DMS114 treated with DMSO at 0.1 percent for 48 hours (cell line): ENCODE measurements at regions not wholly inside any gene's neighbourhood (a gene's known extent, or its start where the extent isn't known, plus 50 kb on each side); places are given as distances from the start of the nearest gene placed in this dataset.
"Not testable (repeated sequence)": the region's sequence is repeated elsewhere in the genome, so short reads cannot be mapped to it uniquely, and the experiment has no call there.

Experiments used
- DNase-seq: peaks from one replicate; lab custom pipeline; 2025; ENCODE audit not compliant: unreplicated experiment; lab: John Stamatoyannopoulos, UW

DNA sequence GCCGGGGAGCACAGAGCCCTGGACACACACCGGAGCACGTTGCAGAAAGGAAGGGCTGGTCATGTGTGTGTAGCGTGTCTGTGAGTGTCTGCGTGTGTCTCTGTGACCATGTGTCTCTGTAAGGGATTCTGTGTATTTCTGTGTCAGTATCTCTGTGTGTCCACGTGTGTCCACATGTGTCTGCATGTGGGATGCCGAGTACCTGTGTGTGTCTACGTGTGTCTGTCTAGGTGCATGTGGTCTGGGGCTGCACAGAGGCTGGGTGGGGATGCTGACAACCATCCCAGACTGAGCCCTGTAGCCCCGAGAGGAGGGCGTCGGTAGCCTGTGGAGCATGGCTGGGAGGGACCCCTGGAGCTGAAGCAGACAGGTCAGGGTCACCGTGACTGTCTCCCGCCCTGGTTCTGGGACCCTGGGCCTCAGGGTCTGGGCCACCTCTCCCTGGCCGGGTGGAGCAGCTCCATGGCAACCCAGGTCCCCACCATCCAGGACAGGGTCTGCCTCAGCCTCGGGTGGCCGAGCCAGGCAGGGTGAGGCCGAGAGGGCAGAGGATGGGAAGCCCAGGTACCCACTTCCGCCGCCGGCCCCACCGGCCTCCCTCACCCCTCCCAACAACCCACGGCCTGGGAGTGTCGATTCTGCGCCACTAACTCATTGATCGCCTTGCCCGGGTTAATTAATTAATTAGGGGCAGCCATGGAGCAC is 122.7 kb downstream of the FAM53A start:
- no peak for DNase-seq

GRCh38 chr4:1559896-1560650 is 124.0 kb downstream of the FAM53A start:
- DNase-seq = no peak

DNA sequence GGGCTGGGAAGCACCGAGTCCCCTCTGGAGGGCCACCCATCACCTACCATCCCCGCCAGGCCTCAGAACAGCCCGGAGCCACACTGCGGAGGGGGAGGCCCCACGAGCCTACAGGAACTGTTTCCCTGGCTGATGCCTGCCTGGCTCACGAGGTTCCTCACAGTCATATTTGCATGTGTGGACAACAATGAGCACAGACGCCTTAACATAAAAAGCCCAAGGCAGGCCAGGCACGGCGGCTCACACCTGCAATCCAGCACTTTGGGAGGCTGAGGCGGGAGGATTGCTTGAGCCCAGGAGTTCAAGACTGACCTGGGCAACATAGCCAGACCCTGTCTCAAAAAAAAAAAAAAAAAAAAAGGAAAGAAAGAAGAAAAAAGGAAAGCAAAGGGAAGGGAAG is 125.9 kb downstream of the FAM53A start:
- DNase-seq = no peak

- no peak for DNase-seq
These were observed 126.9 kb downstream of the FAM53A start for GRCh38 chr4:1557221-1557597.

GRCh38 chr4:1556541-1557220 is 127.4 kb downstream of the FAM53A start:
- no peak for DNase-seq

GRCh38 chr4:1554876-1555265 is 129.2 kb downstream of the FAM53A start:
- no peak for DNase-seq

DNA sequence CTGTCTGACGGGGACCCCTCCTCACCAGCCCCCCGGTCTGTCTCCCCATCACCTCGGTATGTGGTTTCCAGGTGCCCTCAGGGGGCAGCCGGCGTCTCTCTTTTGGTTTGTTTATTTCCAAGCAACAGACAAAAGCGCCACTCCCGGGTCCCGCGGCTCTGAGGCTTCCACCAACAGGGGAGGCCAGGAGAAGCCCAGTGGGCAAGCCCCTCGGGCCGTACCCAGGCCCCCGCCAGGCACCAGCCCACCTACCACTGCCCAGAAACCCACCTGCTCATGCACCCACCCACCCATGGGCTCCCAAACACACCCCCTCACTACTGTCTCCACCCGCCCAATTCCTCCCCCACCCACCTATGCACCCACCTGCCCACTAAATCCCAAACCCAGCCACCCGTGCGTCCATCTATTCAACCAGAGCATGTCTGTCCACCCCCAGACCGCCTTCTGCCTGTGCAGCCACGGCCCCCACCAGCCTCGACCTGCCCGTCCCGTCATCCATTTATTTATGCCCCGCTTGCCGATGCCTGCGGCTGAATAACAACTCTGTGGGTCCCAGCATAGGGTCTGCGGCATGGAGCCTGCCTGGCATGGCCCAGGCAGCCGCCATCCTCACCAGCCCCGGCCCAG is 129.8 kb downstream of the FAM53A start:
- no peak for DNase-seq

DNA sequence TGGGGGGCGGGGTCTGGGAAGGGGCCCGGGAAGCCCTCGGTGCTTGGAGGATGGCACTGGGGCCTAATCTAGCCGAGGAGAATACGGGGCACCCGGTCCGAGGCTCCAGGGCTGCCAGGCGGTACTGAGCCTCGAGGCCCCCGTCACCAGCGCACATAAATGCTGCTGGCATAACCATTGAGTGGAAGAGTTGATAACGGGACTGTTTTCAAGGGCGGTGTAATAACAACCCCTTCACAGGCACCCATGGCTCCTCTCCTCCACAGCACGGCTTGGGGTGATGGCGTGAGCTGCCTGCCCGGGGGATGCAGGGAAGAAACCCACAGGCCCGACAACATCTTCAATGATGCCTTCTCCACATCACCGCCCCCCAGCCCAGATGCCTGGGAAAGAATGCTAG is 130.7 kb downstream of the FAM53A start:
- no peak for DNase-seq

- DNase-seq = no peak
These were observed 131.7 kb downstream of the FAM53A start for GRCh38 chr4:1552451-1552850.

GRCh38 chr4:1551211-1551610 is 132.9 kb downstream of the FAM53A start:
- no peak for DNase-seq

DNA sequence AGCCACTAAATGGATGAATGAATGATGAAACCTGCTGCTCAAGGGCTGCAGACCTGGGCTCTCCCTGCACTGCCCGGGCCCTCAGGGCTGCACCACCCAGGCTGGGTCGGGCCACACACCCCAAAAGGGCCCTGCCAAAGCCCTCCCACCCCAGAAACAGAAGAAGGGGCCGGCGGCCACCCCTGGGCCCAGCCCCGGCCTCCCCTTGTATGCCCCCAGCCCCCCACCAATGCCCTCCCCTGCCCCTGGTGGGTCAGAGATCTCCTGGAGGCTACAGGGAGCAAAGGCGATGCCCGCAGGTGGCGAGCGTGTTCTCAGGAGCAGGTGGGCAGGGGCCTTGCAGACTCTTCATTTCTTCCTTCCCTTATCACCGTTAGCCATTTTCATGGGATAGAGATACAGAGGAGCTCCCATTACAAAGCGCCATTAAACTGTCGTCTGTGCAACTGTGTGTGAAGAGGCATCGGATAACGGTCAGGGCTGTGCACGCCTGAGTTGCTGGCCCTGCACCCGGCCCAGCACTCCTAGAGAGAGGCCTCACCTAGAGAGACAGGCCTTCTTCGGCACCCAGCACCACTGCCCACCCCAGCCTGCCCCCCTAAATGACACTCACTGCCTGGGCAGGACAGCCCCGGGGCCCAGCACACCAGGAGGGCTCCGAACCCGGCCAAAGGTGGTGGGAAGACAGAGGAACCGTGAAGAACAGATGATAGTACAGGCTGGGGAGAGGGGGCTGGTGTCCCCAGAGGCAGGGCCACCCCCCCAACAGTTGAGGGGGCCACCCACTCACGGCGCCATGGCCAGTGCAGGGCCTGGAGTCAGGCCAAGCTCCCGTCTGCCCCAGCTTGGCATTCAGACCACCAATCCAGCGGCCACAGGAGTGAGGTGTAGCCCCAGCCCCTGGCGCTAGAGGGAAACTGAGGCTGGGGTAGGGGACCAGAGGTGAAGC is 133.7 kb downstream of the FAM53A start:
- DNase-seq = no peak

- no peak for DNase-seq
These were observed 134.5 kb downstream of the FAM53A start for GRCh38 chr4:1549638-1550035.

- not testable (repeated sequence) for DNase-seq
These were observed 135.1 kb downstream of the FAM53A start for GRCh38 chr4:1548827-1549637.

DNA sequence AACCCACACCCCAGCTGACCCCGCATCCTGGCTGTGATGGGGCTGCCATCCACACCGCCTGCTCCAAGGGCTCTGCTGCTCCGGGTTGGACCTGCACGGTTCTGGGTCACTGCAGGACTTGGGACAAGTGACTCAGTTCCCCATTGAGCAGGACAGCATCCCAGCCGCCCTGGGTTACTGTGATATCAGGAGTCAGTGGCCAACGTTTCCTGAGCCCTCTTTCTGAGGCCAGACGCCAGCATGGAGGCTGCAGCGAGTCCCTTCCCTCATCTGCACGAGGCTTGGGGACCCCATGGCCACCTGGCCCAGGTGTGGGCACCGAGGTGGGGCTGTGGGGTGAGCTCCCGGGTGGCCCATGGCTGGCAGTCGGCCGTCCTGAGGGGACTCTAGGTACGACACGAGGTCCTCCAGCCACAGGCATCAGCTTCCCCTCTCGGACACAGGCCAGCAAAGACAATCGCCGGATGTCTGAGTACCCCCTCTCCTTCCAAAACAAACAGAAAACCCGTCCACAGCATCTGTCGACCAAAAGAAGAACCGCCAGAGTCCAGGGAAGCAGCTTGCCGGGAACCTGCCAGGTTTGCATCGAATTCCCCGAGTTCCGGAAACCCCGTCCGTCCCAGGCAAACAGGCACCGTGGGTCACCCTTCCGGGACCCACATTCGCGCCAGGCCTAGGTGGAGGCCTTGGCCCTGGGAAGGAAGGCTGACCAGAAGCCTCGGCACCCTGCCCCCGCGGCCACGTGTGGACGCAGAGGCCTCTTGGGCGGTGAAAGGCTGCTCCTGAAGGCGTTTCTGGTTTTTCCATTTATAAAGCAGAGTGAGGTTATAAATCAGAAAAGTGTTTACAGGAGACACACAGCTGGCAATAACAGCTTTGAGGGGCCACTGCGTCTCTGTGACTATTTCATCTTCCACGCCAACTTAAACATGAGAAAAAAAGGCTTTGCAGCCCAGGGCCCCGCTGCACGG is 136.0 kb downstream of the FAM53A start:
- no peak for DNase-seq

GRCh38 chr4:1547131-1547855 is 136.8 kb downstream of the FAM53A start:
- DNase-seq = no peak

- no peak for DNase-seq
These were observed 138.6 kb upstream of the NKX1-1 start for GRCh38 chr4:1544861-1545281.

DNA sequence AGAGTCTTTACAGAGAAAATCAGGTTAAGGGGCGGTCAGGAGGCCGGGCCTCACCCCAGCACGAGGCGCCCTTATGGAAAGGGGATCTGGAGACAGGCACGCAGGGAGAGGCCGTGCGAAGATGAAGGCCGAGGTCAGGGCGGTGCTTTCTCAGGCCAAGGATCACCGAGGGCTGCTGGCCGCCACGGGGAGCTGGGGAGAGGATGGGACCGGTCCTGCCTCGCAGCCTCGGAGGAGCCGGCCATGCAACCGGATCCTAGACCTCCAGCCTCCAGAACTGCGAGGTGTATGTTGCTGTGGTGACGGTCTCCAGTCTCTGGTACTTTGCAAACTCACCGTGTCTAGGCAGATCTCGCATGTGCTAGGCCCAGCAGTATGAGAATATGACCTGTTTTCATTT is 138.2 kb upstream of the NKX1-1 start:
- DNase-seq = not testable (repeated sequence)

- DNase-seq = no peak
These were observed 137.7 kb upstream of the NKX1-1 start for GRCh38 chr4:1543976-1544375.
